ENCODE measurements at regions not wholly inside any gene's neighbourhood (a gene's known extent, or its start where the extent isn't known, plus 50 kb on each side); places are given as distances from the start of the nearest gene placed in this dataset.

- Histone ChIP-seq H3K36me3 (no peaks in the 10 kb centered on the region), H3K9me3 (no peaks in the 10 kb centered on the region), H3K27ac (no peak overlapping the region), H3K27me3 (no peaks in the 10 kb centered on the region), H3K4me1 (no peaks in the 10 kb centered on the region), H3K4me3 (no peak overlapping the region)
- WGBS, 5 donors: 89 to 98% (median 96%) methylated on average over 2 of the region's 2 CpGs
- TF ChIP-seq POLR2A (IDR thresholded peaks at IDR 0.05): no peak
- no peak for TF ChIP-seq EP300 (IDR thresholded peaks at IDR 0.05)
- TF ChIP-seq CTCF (IDR thresholded peaks at IDR 0.05): no peak
- TF ChIP-seq POLR2AphosphoS5 (IDR thresholded peaks at IDR 0.05): no peak
- intact Hi-C loops (cut with DNase I; ENCODE audit: low total_unique reads): no loop called here
- no peak for DNase-seq
Observed at GRCh38 chr3:30203301-30203700, 403.1 kb upstream of the TGFBR2 start.

- H3K36me3 ChIP-seq: no peaks in the 10 kb centered on the region
- no peak overlapping the region for H3K4me3 ChIP-seq
- H3K4me1 ChIP-seq: no peaks in the 10 kb centered on the region
- intact Hi-C loops (cut with DNase I; ENCODE audit: low total_unique reads): no loop called here
- no peak overlapping the region for H3K27ac ChIP-seq
- no peak for TF ChIP-seq POLR2A (IDR thresholded peaks at IDR 0.05)
- no peak for TF ChIP-seq POLR2AphosphoS5 (IDR thresholded peaks at IDR 0.05)
- TF ChIP-seq EP300 (IDR thresholded peaks at IDR 0.05): no peak
- no peak for TF ChIP-seq CTCF (IDR thresholded peaks at IDR 0.05)
- H3K9me3 ChIP-seq: no peaks in the 10 kb centered on the region
- DNase-seq: no peak
- H3K27me3 ChIP-seq: no peaks in the 10 kb centered on the region
Observed at GRCh38 chr3:30204126-30204525, 402.3 kb upstream of the TGFBR2 start.

GRCh38 chr3:30206051-30206450 lies 400.4 kb upstream of the TGFBR2 start:
- no peak for DNase-seq

GRCh38 chr3:30221619-30222018 lies 384.8 kb upstream of the TGFBR2 start:
- Histone ChIP-seq H3K27me3 (no peaks in the 10 kb centered on the region), H3K36me3 (no peaks in the 10 kb centered on the region), H3K4me3 (no peak overlapping the region), H3K27ac (no peak overlapping the region), H3K4me1 (peaks cover 0 to 4% (median 0%) of the 10 kb centered on the region in 4 donors), H3K9me3 (no peaks in the 10 kb centered on the region)
- no peak for DNase-seq
- intact Hi-C loops (cut with DNase I; ENCODE audit: low total_unique reads): no loop called here
- TF ChIP-seq EP300 (IDR thresholded peaks at IDR 0.05): no peak
- no peak for TF ChIP-seq POLR2AphosphoS5 (IDR thresholded peaks at IDR 0.05)
- no peak for TF ChIP-seq CTCF (IDR thresholded peaks at IDR 0.05)
- TF ChIP-seq POLR2A (IDR thresholded peaks at IDR 0.05): no peak
- 80 to 90% (median 88%) methylated on average over 3 of the region's 3 CpGs for WGBS, 5 donors

More at GRCh38 chr3:30206051-30206450, 400.4 kb upstream of the TGFBR2 start:
- H3K27ac ChIP-seq: no peak overlapping the region
- WGBS, 5 donors: 85 to 96% (median 89%) methylated on average over 1 of the region's 1 CpG
- H3K27me3 ChIP-seq: no peaks in the 10 kb centered on the region
- TF ChIP-seq POLR2AphosphoS5 (IDR thresholded peaks at IDR 0.05): no peak
- TF ChIP-seq POLR2A (IDR thresholded peaks at IDR 0.05): no peak
- no peak for TF ChIP-seq EP300 (IDR thresholded peaks at IDR 0.05)
- no peak for TF ChIP-seq CTCF (IDR thresholded peaks at IDR 0.05)
- no peaks in the 10 kb centered on the region for H3K36me3 ChIP-seq
- H3K4me1 ChIP-seq: no peaks in the 10 kb centered on the region
- intact Hi-C loops (cut with DNase I; ENCODE audit: low total_unique reads): no loop called here
- no peak overlapping the region for H3K4me3 ChIP-seq
- no peaks in the 10 kb centered on the region for H3K9me3 ChIP-seq
